Tibial nerve (tissue), 3 donors: ENCODE measurements at regions not wholly inside any gene's neighbourhood (a gene's known extent, or its start where the extent isn't known, plus 50 kb on each side); places are given as distances from the start of the nearest gene placed in this dataset.

Experiments
- POLR2A ChIP-seq, 2 donors: fragments of 450-650 bp; IDR thresholded peaks; one replicate each; pipeline ENCODE4 v1.6.1; 2017; ENCODE audit warnings: antibody characterized with exemption in 2 of 2, mild to moderate bottlenecking in 2 of 2, moderate library complexity in 2 of 2
- TF ChIP-seq, protein P1 (sequence below), 5 experiments: fragments of 200-600 bp in 3 of 5; fragments of 450-650 bp in 2 of 5; sonication (generic) in 3 of 5; IDR thresholded peaks; one replicate each; pipeline ENCODE4 v1.5.1; 2016 to 2019; ENCODE audit warnings: antibody characterized with exemption in 5 of 5, mild to moderate bottlenecking in 3 of 5, moderate library complexity in 2 of 5

DNA sequence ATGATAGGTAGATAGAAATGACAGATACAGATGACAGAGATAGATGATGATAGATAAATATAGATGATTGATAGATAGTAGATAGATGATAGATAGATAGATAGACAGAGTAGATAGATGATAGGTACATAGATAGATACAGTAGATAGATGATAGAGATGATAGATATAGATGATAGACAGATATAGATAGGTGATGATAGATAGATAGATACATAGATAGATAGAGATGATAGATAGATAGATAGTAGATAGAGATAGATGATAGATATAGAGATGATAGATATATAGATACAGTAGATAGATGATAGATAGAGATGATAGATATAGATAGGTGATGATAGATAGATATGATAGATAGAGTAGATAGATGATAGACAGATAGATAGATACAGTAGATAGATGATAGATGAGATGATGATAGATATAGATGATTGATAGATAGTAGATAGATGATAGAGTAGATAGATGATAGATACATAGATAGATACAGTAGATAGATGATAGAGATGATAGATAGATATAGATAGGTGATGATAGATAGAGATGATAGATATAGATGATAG, 95.7 kb upstream of the SMIM23 start:
- TF ChIP-seq POLR2A (IDR thresholded peaks at IDR 0.05) = no peak
- TF ChIP-seq, protein P1, sequence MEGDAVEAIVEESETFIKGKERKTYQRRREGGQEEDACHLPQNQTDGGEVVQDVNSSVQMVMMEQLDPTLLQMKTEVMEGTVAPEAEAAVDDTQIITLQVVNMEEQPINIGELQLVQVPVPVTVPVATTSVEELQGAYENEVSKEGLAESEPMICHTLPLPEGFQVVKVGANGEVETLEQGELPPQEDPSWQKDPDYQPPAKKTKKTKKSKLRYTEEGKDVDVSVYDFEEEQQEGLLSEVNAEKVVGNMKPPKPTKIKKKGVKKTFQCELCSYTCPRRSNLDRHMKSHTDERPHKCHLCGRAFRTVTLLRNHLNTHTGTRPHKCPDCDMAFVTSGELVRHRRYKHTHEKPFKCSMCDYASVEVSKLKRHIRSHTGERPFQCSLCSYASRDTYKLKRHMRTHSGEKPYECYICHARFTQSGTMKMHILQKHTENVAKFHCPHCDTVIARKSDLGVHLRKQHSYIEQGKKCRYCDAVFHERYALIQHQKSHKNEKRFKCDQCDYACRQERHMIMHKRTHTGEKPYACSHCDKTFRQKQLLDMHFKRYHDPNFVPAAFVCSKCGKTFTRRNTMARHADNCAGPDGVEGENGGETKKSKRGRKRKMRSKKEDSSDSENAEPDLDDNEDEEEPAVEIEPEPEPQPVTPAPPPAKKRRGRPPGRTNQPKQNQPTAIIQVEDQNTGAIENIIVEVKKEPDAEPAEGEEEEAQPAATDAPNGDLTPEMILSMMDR (IDR thresholded peaks at IDR 0.05) = no peak
